Naive thymus-derived CD4-positive, alpha-beta T cell (primary cell): ENCODE measurements at regions not wholly inside any gene's neighbourhood (a gene's known extent, or its start where the extent isn't known, plus 50 kb on each side); places are given as distances from the start of the nearest gene placed in this dataset.

Source experiments
- ATAC-seq: fragments of 150-1000 bp; cut with Tn5 transposase; 2 replicates; pipeline ENCODE4 v1.10.0; 2021; ENCODE audit warnings: mild to moderate bottlenecking, moderate library complexity
- CTCF ChIA-PET: fragments of 350-600 bp; sonication (Branson Sonifier 250); formaldehyde crosslinking; loops from one replicate; lab custom pipeline; 2021; ENCODE audit warnings: antibody characterized with exemption; lab: Charles Lee
- POLR2A ChIA-PET: fragments of 350-600 bp; sonication (Branson Sonifier 250); formaldehyde crosslinking; loops from one replicate; lab custom pipeline; 2021; ENCODE audit warnings: antibody characterized with exemption, inconsistent platforms; lab: Charles Lee
- DNase-seq, 9 donors: peaks; one replicate each; pipeline versions ENCODE4 v3.0.0 to v3.0.0-alpha.2; 2020 to 2022; ENCODE audit warnings: mixed read lengths in 1 of 9
- H3K27ac ChIP-seq: one replicate; pipeline ENCODE4 v1.7.0; 2013; ENCODE audit warnings: mild to moderate bottlenecking, low read depth, low read length, moderate library complexity
- H3K27me3 ChIP-seq, 2 donors: one replicate each; pipeline ENCODE4 v1.7.0; 2013; ENCODE audit warnings: low read length in 2 of 2, mild to moderate bottlenecking in 2 of 2, moderate library complexity in 2 of 2; ENCODE audit not compliant: control insufficient read depth in 2 of 2, insufficient read depth in 2 of 2
- H3K36me3 ChIP-seq, 3 experiments: 1 replicate in 2 of 3; 2 replicates in 1 of 3; pipeline ENCODE4 v1.7.0; 2013; ENCODE audit warnings: low read length in 3 of 3, mild to moderate bottlenecking in 3 of 3, moderate library complexity in 1 of 3; ENCODE audit not compliant: insufficient read depth in 3 of 3, control insufficient read depth in 2 of 3
- H3K4me1 ChIP-seq, 2 donors: one replicate each; pipeline ENCODE4 v1.7.0; 2013; ENCODE audit warnings: low read length in 2 of 2, mild to moderate bottlenecking in 2 of 2, moderate library complexity in 1 of 2; ENCODE audit not compliant: control insufficient read depth in 2 of 2, insufficient read depth in 2 of 2
- H3K4me3 ChIP-seq: 2 replicates; pipeline ENCODE4 v1.7.0; 2013; ENCODE audit warnings: mild to moderate bottlenecking, low read length
- H3K9me3 ChIP-seq, 3 experiments: 1 replicate in 2 of 3; 2 replicates in 1 of 3; pipeline ENCODE4 v1.7.0; 2013; ENCODE audit warnings: low read length in 3 of 3; ENCODE audit not compliant: control insufficient read depth in 2 of 3
- H3K27ac Mint-ChIP-seq, 9 donors: one replicate each; pipeline ENCODE4 v1.8.0; 2020 to 2022; ENCODE audit warnings: mixed read lengths in 9 of 9, mild to moderate bottlenecking in 8 of 9, moderate library complexity in 5 of 9, inconsistent platforms in 2 of 9
- H3K27me3 Mint-ChIP-seq, 5 donors: one replicate each; pipeline ENCODE4 v1.8.0; 2021 to 2022; ENCODE audit warnings: mixed read lengths in 5 of 5, mild to moderate bottlenecking in 1 of 5
- H3K36me3 Mint-ChIP-seq, 5 donors: one replicate each; pipeline ENCODE4 v1.8.0; 2020 to 2022; ENCODE audit warnings: mixed read lengths in 5 of 5, mild to moderate bottlenecking in 3 of 5, inconsistent platforms in 1 of 5
- H3K4me1 Mint-ChIP-seq, 7 donors: one replicate each; pipeline ENCODE4 v1.8.0; 2020 to 2022; ENCODE audit warnings: mixed read lengths in 7 of 7, mild to moderate bottlenecking in 3 of 7, inconsistent platforms in 1 of 7
- H3K4me3 Mint-ChIP-seq, 10 donors: one replicate each; pipeline ENCODE4 v1.8.0; 2020 to 2022; ENCODE audit warnings: mild to moderate bottlenecking in 10 of 10, mixed read lengths in 10 of 10, moderate library complexity in 6 of 10, inconsistent platforms in 2 of 10
- H3K9me3 Mint-ChIP-seq, 11 donors: one replicate each; pipeline ENCODE4 v1.8.0; 2020 to 2022; ENCODE audit warnings: mixed read lengths in 11 of 11, mild to moderate bottlenecking in 4 of 11, inconsistent platforms in 1 of 11, moderate library complexity in 1 of 11
- intact Hi-C, 2 donors: fragments of 100-400 bp; cut with micrococcal nuclease; formaldehyde crosslinking; loops; one replicate each; pipeline ENCODE4 v1.15.1; 2023

- Histone ChIP-seq H3K4me1 (no peaks in the 10 kb centered on the region), H3K4me3 (no peak overlapping the region), H3K9me3 (no peaks in the 10 kb centered on the region), H3K27ac (no peak overlapping the region), H3K27me3 (no peaks in the 10 kb centered on the region), H3K36me3 (no peaks in the 10 kb centered on the region)
- H3K27ac Mint-ChIP-seq = no peak overlapping the region
- peaks cover 0 to 1% (median 0%) of the 10 kb centered on the region in 7 donors for H3K4me1 Mint-ChIP-seq
- ATAC-seq (no peak), DNase-seq (no peak)
- peaks cover 0 to 14% (median 3%) of the 10 kb centered on the region in 11 donors for H3K9me3 Mint-ChIP-seq
- CTCF ChIA-PET = interaction anchor here (1.4 kb wide), 1 partner anchor 270 kb away, joined by 3 read pairs; no protein-coding TSS in a partner anchor
- H3K4me3 Mint-ChIP-seq = no peak overlapping the region
- H3K27me3 Mint-ChIP-seq = peaks cover 0 to 6% (median 5%) of the 10 kb centered on the region in 5 donors
- POLR2A ChIA-PET = no interaction called here
- intact Hi-C loops = no loop called here
- peaks cover 0 to 6% (median 0%) of the 10 kb centered on the region in 5 donors for H3K36me3 Mint-ChIP-seq
Measured at GRCh38 chr12:130064999-130065398, 97.3 kb upstream of the FZD10 start.

GRCh38 chr12:130066742-130067141, 95.5 kb upstream of the FZD10 start:
- intact Hi-C loops = no loop called here
- H3K4me3 ChIP-seq = no peak overlapping the region
- Mint-ChIP-seq H3K27ac (no peak overlapping the region), H3K9me3 (peaks cover 0 to 9% (median under 1%) of the 10 kb centered on the region in 11 donors), H3K4me3 (no peak overlapping the region), H3K4me1 (no peaks in the 10 kb centered on the region), H3K27me3 (peaks cover 0 to 4% (median 0%) of the 10 kb centered on the region in 5 donors), H3K36me3 (peaks cover 0 to 4% (median 0%) of the 10 kb centered on the region in 5 donors)
- DNase-seq (no peak), ATAC-seq (no peak)
- no peaks in the 10 kb centered on the region for H3K9me3 ChIP-seq
- ChIA-PET CTCF (no interaction called here), POLR2A (no interaction called here)
- no peaks in the 10 kb centered on the region for H3K36me3 ChIP-seq
- no peak overlapping the region for H3K27ac ChIP-seq
- no peaks in the 10 kb centered on the region for H3K4me1 ChIP-seq
- no peaks in the 10 kb centered on the region for H3K27me3 ChIP-seq

GRCh38 chr12:130068741-130069140, 93.5 kb upstream of the FZD10 start:
- H3K36me3 Mint-ChIP-seq = no peaks in the 10 kb centered on the region
- peaks cover 0 to 5% (median 0%) of the 10 kb centered on the region in 11 donors for H3K9me3 Mint-ChIP-seq
- POLR2A ChIA-PET = interaction anchor here (0.9 kb wide), 1 partner anchor 16 kb away, joined by 3 read pairs; no protein-coding TSS in a partner anchor
- no peak for ATAC-seq
- peak overlapping the region in 1 of 9 donors; percentile 74 for H3K27ac Mint-ChIP-seq
- no peaks in the 10 kb centered on the region for H3K4me1 Mint-ChIP-seq
- peaks cover 0 to 4% (median 0%) of the 10 kb centered on the region in 5 donors for H3K27me3 Mint-ChIP-seq
- CTCF ChIA-PET = no interaction called here
- Histone ChIP-seq H3K4me3 (no peak overlapping the region), H3K27me3 (no peaks in the 10 kb centered on the region), H3K4me1 (no peaks in the 10 kb centered on the region), H3K36me3 (no peaks in the 10 kb centered on the region), H3K27ac (no peak overlapping the region), H3K9me3 (no peaks in the 10 kb centered on the region)
- H3K4me3 Mint-ChIP-seq = no peak overlapping the region
- intact Hi-C loops = no loop called here
- no peak for DNase-seq

DNA sequence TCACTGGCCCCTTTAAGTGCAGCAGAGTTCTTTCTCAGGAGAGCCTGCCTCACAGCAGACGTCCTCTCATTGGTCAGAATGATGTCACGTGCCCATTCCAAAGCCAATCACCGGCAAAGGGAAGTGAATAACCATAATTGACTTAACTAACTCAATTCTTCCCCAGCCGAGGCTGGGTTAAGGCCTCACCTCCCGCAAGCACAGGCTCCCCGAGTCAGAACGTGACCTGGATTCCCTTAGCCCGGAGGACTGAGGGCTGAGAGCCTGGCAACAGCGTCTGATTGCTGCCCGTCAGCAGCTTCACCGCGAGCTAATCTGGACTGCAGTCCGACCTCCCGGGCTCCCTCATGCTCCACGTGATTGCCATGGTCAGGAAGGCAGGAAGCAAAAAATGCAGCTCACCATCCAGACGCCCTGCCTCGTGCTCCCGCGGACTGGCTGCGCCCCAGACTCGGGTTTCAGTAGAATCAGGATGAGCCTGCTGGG, 92.1 kb upstream of the FZD10 start:
- Histone ChIP-seq H3K36me3 (no peaks in the 10 kb centered on the region), H3K27ac (no peak overlapping the region), H3K4me3 (no peak overlapping the region), H3K27me3 (no peaks in the 10 kb centered on the region), H3K9me3 (no peaks in the 10 kb centered on the region), H3K4me1 (no peaks in the 10 kb centered on the region)
- peaks cover 0 to under 1% (median 0%) of the 10 kb centered on the region in 7 donors for H3K4me1 Mint-ChIP-seq
- DNase-seq (no peak), ATAC-seq (no peak)
- intact Hi-C loops = no loop called here
- H3K36me3 Mint-ChIP-seq = no peaks in the 10 kb centered on the region
- no peak overlapping the region for H3K27ac Mint-ChIP-seq
- H3K4me3 Mint-ChIP-seq = no peak overlapping the region
- H3K9me3 Mint-ChIP-seq = peaks cover 0 to 5% (median 0%) of the 10 kb centered on the region in 11 donors
- ChIA-PET POLR2A (no interaction called here), CTCF (interaction anchor here (1.0 kb wide), 1 partner anchor 22 kb away, joined by 3 read pairs; no protein-coding TSS in a partner anchor)
- peaks cover 0 to 4% (median 0%) of the 10 kb centered on the region in 5 donors for H3K27me3 Mint-ChIP-seq

- Mint-ChIP-seq H3K36me3 (no peaks in the 10 kb centered on the region), H3K4me1 (peaks cover 0 to 19% (median 14%) of the 10 kb centered on the region in 7 donors), H3K27me3 (peaks cover 0 to 5% (median 0%) of the 10 kb centered on the region in 5 donors), H3K27ac (no peak overlapping the region), H3K4me3 (no peak overlapping the region), H3K9me3 (peaks cover 0 to 17% (median 8%) of the 10 kb centered on the region in 11 donors)
- Histone ChIP-seq H3K36me3 (no peaks in the 10 kb centered on the region), H3K27ac (no peak overlapping the region), H3K4me3 (no peak overlapping the region), H3K4me1 (no peaks in the 10 kb centered on the region), H3K9me3 (no peaks in the 10 kb centered on the region), H3K27me3 (no peaks in the 10 kb centered on the region)
- ChIA-PET POLR2A (no interaction called here), CTCF (interaction anchor here (0.6 kb wide), 1 partner anchor 22 kb away, joined by 3 read pairs; no protein-coding TSS in a partner anchor)
- no peak for ATAC-seq
- no peak for DNase-seq
- intact Hi-C loops = no loop called here
Measured at GRCh38 chr12:130073721-130074120, 88.5 kb upstream of the FZD10 start.

GRCh38 chr12:130074661-130075406, 87.4 kb upstream of the FZD10 start:
- POLR2A ChIA-PET = no interaction called here
- intact Hi-C loops = no loop called here
- H3K27ac ChIP-seq = no peak overlapping the region
- DNase-seq = no peak
- H3K27ac Mint-ChIP-seq = no peak overlapping the region
- peaks cover 0 to 5% (median 0%) of the 10 kb centered on the region in 5 donors for H3K27me3 Mint-ChIP-seq
- no peak overlapping the region for H3K4me3 Mint-ChIP-seq
- H3K4me1 ChIP-seq = no peaks in the 10 kb centered on the region
- no peak overlapping the region for H3K4me3 ChIP-seq
- no peaks in the 10 kb centered on the region for H3K9me3 ChIP-seq
- CTCF ChIA-PET = interaction anchor here (0.7 kb wide), 1 partner anchor 265 kb away, joined by 3 read pairs; no protein-coding TSS in a partner anchor
- peaks cover 0 to 18% (median 8%) of the 10 kb centered on the region in 11 donors for H3K9me3 Mint-ChIP-seq
- H3K4me1 Mint-ChIP-seq = peaks cover 0 to 19% (median 14%) of the 10 kb centered on the region in 7 donors
- no peaks in the 10 kb centered on the region for H3K36me3 ChIP-seq
- H3K36me3 Mint-ChIP-seq = peaks cover 0 to 2% (median 0%) of the 10 kb centered on the region in 5 donors
- no peaks in the 10 kb centered on the region for H3K27me3 ChIP-seq
- ATAC-seq = no peak
